ENCODE measurements at regions not wholly inside any gene's neighbourhood (a gene's known extent, or its start where the extent isn't known, plus 50 kb on each side); places are given as distances from the start of the nearest gene placed in this dataset.

DNA sequence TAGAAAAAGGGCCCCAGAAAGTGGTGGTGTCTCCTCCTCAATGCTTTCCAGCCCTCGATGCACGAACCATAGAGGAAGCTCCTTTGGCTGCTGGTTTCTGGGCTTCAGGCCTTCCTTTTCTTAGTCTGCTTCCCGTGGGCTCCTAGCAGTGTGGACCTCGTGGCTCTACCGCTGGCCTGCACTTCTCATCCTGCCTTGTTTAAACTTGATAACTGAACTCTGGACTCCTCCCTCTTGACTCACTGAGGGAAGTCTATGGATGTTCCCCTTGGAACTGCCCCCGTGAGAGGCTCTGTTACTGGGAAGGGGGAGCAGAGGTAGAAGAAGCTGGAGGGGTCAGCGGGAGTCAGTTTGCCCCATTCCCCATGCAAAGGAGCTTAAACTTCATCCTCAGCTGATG lies 75.3 kb upstream of the WDR26 start:
- DNase-seq = no peak
- no peak for TF ChIP-seq CTCF (IDR thresholded peaks at IDR 0.05; ENCODE audit: low read depth, low read length)
- H3K4me1 ChIP-seq = peaks cover 8% of the 10 kb centered on the region
- H3K9me3 ChIP-seq = no peaks in the 10 kb centered on the region
- no peaks in the 10 kb centered on the region for H3K27me3 ChIP-seq
- H3K4me3 ChIP-seq (ENCODE audit: low read depth, low read length) = no peak overlapping the region
- H3K36me3 ChIP-seq = no peaks in the 10 kb centered on the region

DNA sequence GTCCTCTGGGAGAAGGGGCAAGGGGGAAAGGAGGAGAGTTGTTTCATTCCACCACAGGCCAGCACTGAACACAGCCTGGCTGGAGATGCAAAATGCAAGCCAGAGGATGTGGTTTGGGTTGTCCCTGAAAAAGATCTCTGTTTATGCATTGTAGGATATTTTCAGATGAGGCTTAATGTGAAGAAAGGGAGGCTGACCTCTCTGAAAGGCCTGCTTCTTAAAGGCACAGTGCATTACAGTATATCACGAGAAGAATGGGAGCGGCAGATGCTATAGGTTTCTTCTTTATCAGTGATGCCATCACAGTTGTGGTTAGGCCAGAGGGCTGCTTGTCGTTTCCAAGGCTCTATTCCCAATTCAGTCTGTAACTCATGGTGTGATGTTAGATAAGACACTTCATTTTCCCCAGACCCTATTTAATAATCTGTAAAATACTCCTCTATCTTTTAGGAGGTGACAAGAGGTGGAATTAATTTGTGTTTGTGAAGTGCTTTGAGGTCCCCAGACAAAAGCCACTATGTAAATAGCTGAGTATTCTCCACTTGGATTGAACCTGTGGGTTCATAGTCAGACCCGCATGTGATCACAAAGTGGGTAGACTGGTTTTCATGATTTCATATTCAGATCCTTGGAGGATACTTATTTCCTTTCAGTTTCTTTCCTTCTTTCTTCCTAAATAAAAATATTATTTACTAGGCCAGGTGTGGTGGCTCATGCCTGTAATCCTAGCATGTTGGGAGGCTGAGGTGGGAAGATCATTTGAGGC lies 76.5 kb upstream of the WDR26 start:
- Histone ChIP-seq H3K4me3 (ENCODE audit: low read depth, low read length) (no peak overlapping the region), H3K9me3 (no peaks in the 10 kb centered on the region), H3K4me1 (peaks cover 15% of the 10 kb centered on the region), H3K27me3 (no peaks in the 10 kb centered on the region), H3K36me3 (no peaks in the 10 kb centered on the region)
- TF ChIP-seq CTCF (IDR thresholded peaks at IDR 0.05; ENCODE audit: low read depth, low read length) = no peak
- DNase-seq = no peak

GRCh38 chr1:224512600-224513151 lies 78.1 kb upstream of the WDR26 start:
- DNase-seq = no peak
- Histone ChIP-seq H3K4me1 (peaks cover 22% of the 10 kb centered on the region), H3K27me3 (no peaks in the 10 kb centered on the region), H3K9me3 (no peaks in the 10 kb centered on the region), H3K4me3 (ENCODE audit: low read depth, low read length) (no peak overlapping the region), H3K36me3 (no peaks in the 10 kb centered on the region)
- TF ChIP-seq CTCF (IDR thresholded peaks at IDR 0.05; ENCODE audit: low read depth, low read length) = no peak

DNA sequence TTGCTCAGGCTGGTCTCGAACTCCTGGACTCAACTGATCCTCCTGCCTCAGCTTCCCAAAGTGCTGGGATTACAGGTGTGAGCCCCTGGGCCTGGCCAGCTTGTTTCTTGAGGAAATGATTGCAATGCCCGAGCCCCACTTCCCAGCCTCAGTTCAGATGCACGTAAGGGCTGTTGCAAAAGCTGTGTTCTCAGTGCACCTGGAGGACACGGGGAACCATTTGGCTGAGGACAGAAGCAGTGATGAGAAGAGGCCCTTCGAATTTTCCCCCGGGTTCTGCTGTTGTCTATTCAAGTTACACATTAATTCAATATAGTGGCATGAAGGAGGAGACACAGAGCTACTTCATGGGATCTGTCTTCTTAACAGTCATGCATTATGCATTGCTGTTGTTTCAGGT lies 78.8 kb upstream of the WDR26 start:
- Histone ChIP-seq H3K36me3 (no peaks in the 10 kb centered on the region), H3K27me3 (no peaks in the 10 kb centered on the region), H3K4me3 (ENCODE audit: low read depth, low read length) (no peak overlapping the region), H3K4me1 (peaks cover 22% of the 10 kb centered on the region), H3K9me3 (no peaks in the 10 kb centered on the region)
- no peak for DNase-seq
- no peak for TF ChIP-seq CTCF (IDR thresholded peaks at IDR 0.05; ENCODE audit: low read depth, low read length)

GRCh38 chr1:224513787-224514209 lies 79.2 kb upstream of the WDR26 start:
- peak; percentile 97 for TF ChIP-seq CTCF (IDR thresholded peaks at IDR 0.05; ENCODE audit: low read depth, low read length)
- Histone ChIP-seq H3K27me3 (no peaks in the 10 kb centered on the region), H3K36me3 (no peaks in the 10 kb centered on the region), H3K4me1 (peaks cover 22% of the 10 kb centered on the region), H3K4me3 (ENCODE audit: low read depth, low read length) (no peak overlapping the region), H3K9me3 (no peaks in the 10 kb centered on the region)
- peak; percentile 90 for DNase-seq

DNA sequence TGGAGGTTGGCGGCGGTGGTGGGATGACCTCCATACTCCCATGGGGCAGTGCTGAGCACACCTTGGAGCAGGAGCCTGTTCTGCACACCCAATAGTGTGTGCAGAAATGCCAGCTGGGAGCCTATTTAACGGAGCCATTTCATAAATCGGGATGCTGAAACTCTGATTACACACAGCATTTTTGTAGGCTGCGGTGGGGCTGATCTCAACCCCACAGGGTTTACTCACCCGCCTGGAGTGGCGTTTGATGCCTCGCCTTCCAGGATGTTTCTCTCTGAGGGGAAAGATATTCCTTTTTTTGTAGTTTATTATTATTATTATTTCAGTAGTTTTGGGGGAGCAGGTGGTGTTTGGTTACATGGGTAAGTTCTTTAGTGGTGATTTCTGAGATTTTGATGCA lies 82.6 kb upstream of the WDR26 start:
- no peak for TF ChIP-seq CTCF (IDR thresholded peaks at IDR 0.05; ENCODE audit: low read depth, low read length)
- Histone ChIP-seq H3K36me3 (no peaks in the 10 kb centered on the region), H3K4me3 (ENCODE audit: low read depth, low read length) (peak overlapping the region; percentile 4; the same call in 1 of the 2 replicates), H3K27me3 (no peaks in the 10 kb centered on the region), H3K4me1 (peaks cover 22% of the 10 kb centered on the region), H3K9me3 (no peaks in the 10 kb centered on the region)
- no peak for DNase-seq

Data from BE2C (cell line).